Motor neuron (in vitro differentiated cells): ENCODE measurements at regions not wholly inside any gene's neighbourhood (a gene's known extent, or its start where the extent isn't known, plus 50 kb on each side); places are given as distances from the start of the nearest gene placed in this dataset.

Experiments
- ATAC-seq, 8 experiments: fragments of 200-7000 bp; cut with Tn5 transposase; replicated peaks in 6 of 8; 2 replicates each; pipeline ENCODE4 v1.8.0; 2021; ENCODE audit warnings: mild to moderate bottlenecking in 8 of 8, moderate library complexity in 8 of 8
- H3K27ac ChIP-seq, 2 donors: fragments of 250-450 bp; sonication (Bioruptor Pico); 2 replicates each; pipeline ENCODE4 v1.9.0; 2021; ENCODE audit warnings: antibody characterized with exemption in 2 of 2, mild to moderate bottlenecking in 2 of 2, moderate library complexity in 1 of 2
- H3K4me1 ChIP-seq, 2 donors: fragments of 250-450 bp; sonication (Bioruptor Pico); replicated peaks in 1 of 2; 2 replicates each; pipeline ENCODE4 v1.6.1; 2021; ENCODE audit warnings: antibody characterized with exemption in 2 of 2, mild to moderate bottlenecking in 2 of 2, moderate library complexity in 1 of 2
- H3K4me3 ChIP-seq, 5 donors: fragments of 250-450 bp; sonication (Bioruptor Pico); 2 replicates each; pipeline ENCODE4 v1.9.0; 2021; ENCODE audit warnings: antibody characterized with exemption in 5 of 5, mild to moderate bottlenecking in 5 of 5, moderate library complexity in 4 of 5
- WGBS, 10 experiments: fragments of 450-650 bp; shearing (Covaris generic); methylation state at CpG; one replicate each; pipeline ENCODE4 v1.0.0; 2022; 5-methylcytosine and 5-hydroxymethylcytosine counted together
- in situ Hi-C, 9 experiments: fragments of 400-800 bp; cut with MboI; loops; one replicate each; pipeline ENCODE4 v1.15.0; 2021; ENCODE audit warnings: low sequenced_read_pairs in 9 of 9, low pct_unique_long_range_greater_than_20kb in 2 of 9; ENCODE audit not compliant: unreplicated experiment in 9 of 9

DNA sequence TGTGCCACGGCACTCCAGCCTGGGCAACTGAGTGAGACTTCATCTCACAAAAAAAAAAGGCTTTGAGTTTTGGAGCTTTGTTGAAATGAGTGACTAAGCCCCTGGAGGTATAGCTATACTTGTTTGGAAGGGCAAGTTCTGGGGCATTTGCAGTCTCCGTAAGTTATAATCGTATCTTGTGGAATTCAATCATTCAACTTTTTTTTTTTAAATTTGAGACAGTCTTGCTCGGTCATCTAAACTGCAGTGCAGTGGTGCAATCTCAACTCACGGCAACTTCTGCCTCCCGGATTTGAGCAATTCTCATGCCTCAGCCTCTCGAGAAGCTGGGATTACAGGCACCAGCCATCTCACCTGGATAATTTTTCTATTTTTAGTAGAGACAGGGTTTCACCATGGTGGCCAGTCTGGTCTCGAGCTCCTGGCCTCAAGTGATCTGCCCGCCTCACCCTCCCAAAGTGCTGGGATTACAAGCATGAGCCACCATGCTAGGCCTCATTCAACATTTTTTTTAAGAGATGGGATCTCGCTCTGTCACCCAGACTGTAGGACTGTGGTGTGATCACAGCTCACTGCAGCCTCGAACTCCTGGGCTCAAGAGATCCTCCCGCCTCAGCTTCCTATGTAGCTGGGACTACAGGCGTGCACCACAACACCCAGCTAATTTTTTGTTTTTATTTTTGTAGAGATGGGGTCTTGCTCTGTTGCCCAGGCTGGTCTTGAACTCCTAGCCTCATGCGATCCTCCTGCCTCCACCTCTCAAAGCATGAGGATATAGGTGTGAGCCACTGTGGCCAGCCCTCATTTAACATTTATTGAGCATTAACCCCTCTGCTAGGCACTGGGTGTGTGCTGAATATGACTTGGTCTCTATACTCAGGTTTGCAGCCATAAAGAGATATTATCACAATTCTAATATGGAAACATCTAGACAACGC, 133.7 kb upstream of the MAP1LC3B2 start:
- ATAC-seq, result no peak
- WGBS, 10 experiments, result 80 to 98% (median 94%) methylated on average over 1 to 12 of the region's 15 CpGs; no CpG with 5 or more reads in 1 of the 10 experiments
- in situ Hi-C loops, result no loop called here
- H3K27ac ChIP-seq, result no peak overlapping the region
- no peak overlapping the region for H3K4me3 ChIP-seq
- peaks cover 7 to 13% of the 10 kb centered on the region in 2 donors for H3K4me1 ChIP-seq

DNA sequence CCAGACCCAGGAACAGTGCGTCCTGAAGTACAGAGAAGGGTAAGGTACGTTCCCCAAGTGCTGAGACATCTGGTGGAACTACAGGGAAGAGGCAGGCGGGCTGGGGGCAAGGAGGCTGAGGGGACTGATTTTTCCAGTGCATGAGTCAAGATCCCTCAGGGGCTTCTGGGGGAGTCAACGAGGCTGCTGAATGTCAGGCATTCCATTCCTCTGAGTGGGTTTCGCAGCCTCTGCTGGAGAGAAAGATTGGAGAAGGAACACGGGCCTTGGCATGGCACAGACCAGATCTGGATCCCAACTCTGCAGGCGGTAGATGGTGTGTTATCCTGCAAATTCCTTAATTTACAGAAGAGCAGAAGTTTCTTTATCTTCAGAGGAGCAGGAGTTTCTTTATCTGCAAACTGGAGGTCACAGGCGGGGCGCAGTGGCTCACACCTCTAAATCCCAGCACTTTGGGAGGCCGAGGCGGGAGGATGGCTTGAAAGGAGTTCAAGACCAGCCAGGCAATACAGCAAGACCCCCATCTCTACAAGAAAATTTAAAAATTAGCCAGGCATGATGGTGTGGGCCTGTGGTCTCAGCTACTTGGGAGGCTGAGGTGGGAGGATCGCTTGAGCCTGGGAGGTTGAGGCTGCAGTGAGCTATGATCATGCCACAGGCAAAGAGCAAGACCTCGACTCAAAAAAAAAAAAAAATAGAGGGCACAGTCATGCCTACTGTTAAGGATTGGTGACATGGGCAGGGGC, 132.6 kb upstream of the MAP1LC3B2 start:
- 37 to 100% (median 65%) methylated on average over 1 to 11 of the region's 13 CpGs; no CpG with 5 or more reads in 3 of the 10 experiments for WGBS, 10 experiments
- in situ Hi-C loops, result no loop called here
- peak in 6 of 8 experiments; percentile 23 to 84 (median 74) for ATAC-seq
- Histone ChIP-seq H3K4me3 (no peak overlapping the region), H3K27ac (no peak overlapping the region), H3K4me1 (peaks cover 5 to 13% of the 10 kb centered on the region in 2 donors)

DNA sequence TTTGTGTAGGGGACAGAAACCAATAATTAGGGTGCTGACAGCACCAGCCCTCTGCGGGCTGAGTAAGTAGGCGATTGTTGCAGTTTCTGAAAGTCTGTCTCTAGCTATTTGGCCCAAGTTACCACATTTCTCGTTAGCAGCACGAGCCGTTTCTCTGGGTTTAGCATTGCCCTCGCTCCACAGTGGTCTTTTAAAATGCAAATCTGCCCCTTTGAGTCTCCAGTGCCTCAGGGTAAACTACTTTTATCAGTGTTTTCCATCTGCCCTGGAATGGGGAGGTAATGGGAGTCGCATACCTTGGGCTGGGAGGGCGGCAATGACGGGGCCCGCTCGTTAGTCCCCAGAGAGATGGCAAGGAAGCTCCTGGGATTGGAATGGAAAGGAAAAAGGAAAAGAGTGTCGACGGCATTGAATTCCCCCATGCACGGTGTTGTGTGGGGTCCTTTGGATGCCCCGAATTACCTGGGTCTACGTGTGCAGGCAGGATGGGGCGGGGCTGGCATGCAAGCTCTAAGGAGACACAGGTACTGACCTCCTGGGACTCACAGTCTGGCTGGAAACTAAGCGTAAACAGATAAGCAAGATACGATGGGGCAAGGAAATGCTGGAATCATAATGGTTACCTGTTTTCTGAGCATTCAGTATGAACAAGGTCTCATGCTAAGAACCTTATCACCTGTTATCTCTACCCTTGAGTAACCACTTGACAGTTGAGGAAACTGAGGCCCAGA, 131.8 kb upstream of the MAP1LC3B2 start:
- WGBS, 10 experiments, result 20 to 61% (median 32%) methylated on average over 1 to 16 of the region's 19 CpGs; no CpG with 5 or more reads in 2 of the 10 experiments
- Histone ChIP-seq H3K27ac (no peak overlapping the region), H3K4me3 (no peak overlapping the region), H3K4me1 (peaks cover 5 to 13% of the 10 kb centered on the region in 2 donors)
- in situ Hi-C loops, result no loop called here
- peak in 6 of 8 experiments; percentile 27 to 68 (median 41) for ATAC-seq

DNA sequence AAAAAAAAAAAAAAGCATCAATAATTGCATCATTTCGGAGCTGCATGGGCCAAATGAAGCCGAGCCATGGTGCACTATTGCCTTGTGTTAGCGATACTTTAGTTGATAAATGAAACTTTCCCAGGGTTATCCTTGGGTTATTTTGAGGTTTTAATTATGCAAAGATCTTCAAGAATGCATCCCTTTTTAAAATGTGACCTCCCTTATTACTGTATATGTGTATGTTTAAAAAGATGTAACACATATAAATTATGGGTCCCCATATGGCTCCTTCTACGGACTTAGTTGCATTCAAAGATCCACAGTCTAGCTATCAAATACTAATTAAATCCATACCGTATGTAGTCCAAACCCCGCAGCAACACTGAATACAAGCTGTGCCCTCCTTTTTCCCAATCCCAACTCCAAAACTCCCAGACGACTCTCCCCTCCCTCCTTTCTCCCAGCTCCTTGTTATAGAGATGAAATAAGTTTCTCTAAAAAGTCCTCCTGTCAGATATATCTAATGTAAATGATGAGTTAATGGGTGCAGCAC, 129.3 kb upstream of the MAP1LC3B2 start:
- peaks cover 14 to 19% of the 10 kb centered on the region in 2 donors for H3K4me1 ChIP-seq
- no peak for ATAC-seq
- WGBS, 10 experiments, result 24 to 100% (median 76%) methylated on average over 2 to 7 of the region's 7 CpGs
- no peak overlapping the region for H3K27ac ChIP-seq
- H3K4me3 ChIP-seq, result no peak overlapping the region
- in situ Hi-C loops, result no loop called here

DNA sequence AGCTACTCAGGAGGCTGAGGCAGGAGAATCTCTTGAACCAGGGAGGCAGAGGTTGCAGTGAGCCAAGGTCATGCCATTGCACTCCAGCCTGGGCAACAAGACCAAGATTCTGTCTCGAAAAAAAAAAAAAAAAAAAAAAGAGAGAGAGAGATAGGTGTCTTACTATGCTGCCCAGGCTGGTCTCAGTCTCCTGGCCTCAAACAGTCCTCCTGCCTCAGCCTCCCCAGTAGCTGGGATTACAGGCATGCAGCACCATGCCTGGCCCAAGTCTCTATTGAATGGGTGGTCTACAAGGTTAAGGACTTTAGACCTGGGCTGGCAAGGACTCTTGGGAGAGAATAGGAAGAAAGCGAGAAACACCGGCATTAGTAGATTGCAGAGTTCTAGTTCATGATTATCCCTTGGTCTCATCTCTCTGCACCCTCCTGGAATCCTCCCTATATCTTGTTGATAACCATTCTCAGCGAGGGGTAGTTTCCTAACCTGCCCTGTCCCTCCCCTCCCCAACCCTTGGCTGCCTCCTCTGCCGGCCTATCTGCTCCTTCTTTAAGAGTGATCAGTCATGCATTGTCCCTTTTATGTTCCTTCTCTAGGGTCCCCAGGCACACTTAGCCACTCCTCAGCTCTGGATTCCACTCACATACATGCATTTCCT, 128.1 kb upstream of the MAP1LC3B2 start:
- no peak overlapping the region for H3K4me3 ChIP-seq
- no peak for ATAC-seq
- H3K27ac ChIP-seq, result no peak overlapping the region
- H3K4me1 ChIP-seq, result peaks cover 14 to 19% of the 10 kb centered on the region in 2 donors
- WGBS, 10 experiments, result 88 to 93% (median 90%) methylated on average over 1 to 3 of the region's 5 CpGs; no CpG with 5 or more reads in 7 of the 10 experiments
- in situ Hi-C loops, result no loop called here

DNA sequence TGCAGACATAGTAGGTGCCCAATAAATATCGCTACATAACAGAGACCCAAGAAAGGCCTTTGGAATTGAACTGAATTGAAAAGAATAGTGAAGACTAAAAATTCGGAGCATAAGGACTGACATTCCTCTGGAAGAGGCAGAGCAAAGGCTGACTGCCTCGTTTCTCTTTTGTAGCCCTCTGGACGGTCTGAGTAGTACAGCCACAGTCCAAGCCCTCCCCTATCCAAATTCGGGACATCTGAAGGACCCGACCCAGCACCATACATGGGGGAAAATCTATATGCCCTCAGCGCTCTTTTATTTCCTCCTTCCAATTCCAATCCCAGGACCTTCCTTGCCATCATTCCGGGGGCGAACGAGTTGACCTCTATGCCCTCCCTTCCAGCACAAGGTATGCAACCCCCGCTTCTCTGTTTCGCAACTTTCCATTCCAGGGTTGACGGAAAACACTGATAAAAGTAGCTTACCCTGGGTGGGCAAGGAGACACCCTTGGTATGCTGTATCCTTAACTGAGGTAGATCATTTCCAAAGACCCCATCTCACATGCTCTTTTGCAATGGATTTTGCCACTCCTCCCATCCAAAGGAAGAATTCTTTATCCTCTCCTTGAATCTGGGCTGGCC, 127.4 kb upstream of the MAP1LC3B2 start:
- in situ Hi-C loops, result no loop called here
- no peak overlapping the region for H3K27ac ChIP-seq
- H3K4me3 ChIP-seq, result no peak overlapping the region
- 76 to 100% (median 89%) methylated on average over 1 to 13 of the region's 13 CpGs; no CpG with 5 or more reads in 1 of the 10 experiments for WGBS, 10 experiments
- ATAC-seq, result no peak
- H3K4me1 ChIP-seq, result peaks cover 14 to 19% of the 10 kb centered on the region in 2 donors

DNA sequence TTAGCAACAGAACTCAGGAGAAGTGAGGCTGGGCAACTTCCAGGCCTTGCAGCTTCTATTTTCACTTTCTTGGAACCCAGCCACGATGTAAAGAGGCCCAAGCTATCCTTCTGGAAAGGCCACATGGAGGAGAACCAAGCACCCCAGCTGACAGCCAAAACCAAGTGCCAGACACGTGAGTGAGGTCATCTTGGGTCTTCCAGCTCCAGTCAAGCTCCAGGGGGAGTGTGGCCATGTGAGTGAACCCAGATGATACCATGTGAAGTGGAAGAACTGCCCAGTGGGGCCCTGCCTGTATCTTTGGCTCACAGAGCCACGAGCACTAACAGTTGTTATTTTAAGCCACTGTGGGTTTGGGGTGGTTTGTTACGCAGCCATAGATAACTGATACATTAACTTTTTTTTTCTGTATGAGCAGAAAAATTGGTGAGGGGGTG, 126.8 kb upstream of the MAP1LC3B2 start:
- WGBS, 10 experiments, result 20 to 100% (median 85%) methylated on average over 1 to 4 of the region's 4 CpGs; no CpG with 5 or more reads in 4 of the 10 experiments
- in situ Hi-C loops, result no loop called here
- H3K4me3 ChIP-seq, result no peak overlapping the region
- no peak overlapping the region for H3K27ac ChIP-seq
- peaks cover 12 to 18% of the 10 kb centered on the region in 2 donors for H3K4me1 ChIP-seq
- no peak for ATAC-seq

DNA sequence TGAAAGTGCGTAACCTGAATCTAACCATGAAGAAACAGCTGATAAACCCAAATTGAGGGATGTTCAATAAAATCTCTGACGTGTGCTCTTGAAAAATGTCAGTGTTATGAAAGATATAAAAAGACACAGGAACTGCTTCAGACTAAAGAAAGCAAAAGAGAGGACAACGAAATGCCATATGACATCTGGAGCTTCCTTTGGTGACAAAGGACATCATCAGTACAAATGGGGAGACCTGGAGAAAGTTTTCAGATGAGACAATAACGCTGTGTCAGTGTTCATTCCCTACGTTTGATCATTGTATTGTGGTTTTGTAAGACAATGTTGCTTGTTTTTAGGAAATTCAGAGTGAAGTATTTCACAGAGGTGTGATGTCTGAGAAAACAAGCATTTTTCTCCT, 125.9 kb upstream of the MAP1LC3B2 start:
- 39 to 88% (median 76%) methylated on average over 1 to 5 of the region's 5 CpGs for WGBS, 10 experiments
- in situ Hi-C loops, result no loop called here
- Histone ChIP-seq H3K4me3 (no peak overlapping the region), H3K27ac (no peak overlapping the region), H3K4me1 (peaks cover 9 to 12% of the 10 kb centered on the region in 2 donors)
- ATAC-seq, result no peak

DNA sequence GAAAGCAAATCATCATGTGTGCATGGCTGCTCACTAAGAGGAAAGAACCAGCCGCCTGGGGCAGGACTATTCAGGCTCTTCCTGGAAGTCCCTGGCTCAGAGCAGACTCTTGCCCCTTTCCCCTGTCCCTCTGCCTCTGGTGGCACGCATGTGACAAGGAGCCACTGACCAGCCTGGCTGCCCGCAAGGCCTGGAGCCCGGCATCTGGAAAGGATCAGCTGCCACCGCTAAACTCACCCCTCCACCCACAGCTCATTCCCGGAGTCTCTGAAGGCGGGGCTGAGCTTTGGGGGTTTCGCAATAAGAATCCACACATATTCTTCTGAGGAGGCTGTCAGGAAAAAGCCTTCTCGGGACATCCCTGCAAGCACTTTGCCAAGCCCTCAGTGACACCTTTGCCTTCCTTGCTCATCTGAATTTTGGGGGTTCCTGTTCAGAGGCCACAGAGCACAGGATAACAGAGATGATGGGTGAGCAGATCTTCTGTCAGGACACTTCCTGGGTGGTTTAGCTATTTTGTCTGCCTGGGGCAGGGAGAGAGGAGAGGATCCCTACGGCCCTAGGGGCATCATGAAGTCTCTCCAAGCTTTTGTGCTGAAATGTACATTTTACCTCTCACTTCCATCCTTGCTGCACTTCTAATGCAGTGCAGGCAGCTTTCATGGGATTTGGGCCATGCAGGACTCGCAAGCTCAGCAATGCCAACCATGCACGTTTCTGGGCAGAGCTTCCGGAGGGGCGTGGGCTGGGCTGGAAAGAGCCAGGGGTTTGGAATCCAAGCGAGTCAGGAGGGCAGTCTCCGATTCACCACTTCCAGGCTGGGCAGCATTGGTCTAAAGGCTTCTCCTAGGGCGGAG, 124.8 kb upstream of the MAP1LC3B2 start:
- no peak overlapping the region for H3K4me3 ChIP-seq
- H3K4me1 ChIP-seq, result peaks cover 6 to 9% of the 10 kb centered on the region in 2 donors
- in situ Hi-C loops, result no loop called here
- H3K27ac ChIP-seq, result no peak overlapping the region
- peak; percentile 91 to 98 (median 96) for ATAC-seq
- WGBS, 10 experiments, result 0 to 80% (median 59%) methylated on average over 1 to 11 of the region's 17 CpGs

DNA sequence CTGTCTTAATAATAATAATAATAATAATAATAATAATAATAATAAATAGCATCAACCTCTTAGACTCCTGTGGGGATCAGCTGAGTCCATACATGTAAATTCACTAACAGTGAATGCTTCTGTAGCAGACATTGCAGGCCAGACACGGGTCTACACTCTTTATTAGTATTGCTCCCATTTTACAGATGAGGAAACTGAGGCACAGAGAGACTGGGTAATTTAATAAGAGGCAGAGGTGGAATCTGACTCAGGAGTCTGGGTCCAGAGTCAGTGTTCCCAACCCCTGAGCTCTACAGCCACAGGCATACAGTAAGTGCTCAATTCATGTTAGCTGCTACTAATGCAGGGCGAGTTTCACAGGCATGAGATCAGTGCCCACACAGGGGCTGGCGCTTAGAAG, 123.2 kb upstream of the MAP1LC3B2 start:
- H3K4me1 ChIP-seq, result peaks cover 6 to 9% of the 10 kb centered on the region in 2 donors
- 43 to 100% (median 97%) methylated on average over 1 to 3 of the region's 3 CpGs; no CpG with 5 or more reads in 4 of the 10 experiments for WGBS, 10 experiments
- H3K27ac ChIP-seq, result no peak overlapping the region
- ATAC-seq, result no peak
- H3K4me3 ChIP-seq, result no peak overlapping the region
- in situ Hi-C loops, result no loop called here

DNA sequence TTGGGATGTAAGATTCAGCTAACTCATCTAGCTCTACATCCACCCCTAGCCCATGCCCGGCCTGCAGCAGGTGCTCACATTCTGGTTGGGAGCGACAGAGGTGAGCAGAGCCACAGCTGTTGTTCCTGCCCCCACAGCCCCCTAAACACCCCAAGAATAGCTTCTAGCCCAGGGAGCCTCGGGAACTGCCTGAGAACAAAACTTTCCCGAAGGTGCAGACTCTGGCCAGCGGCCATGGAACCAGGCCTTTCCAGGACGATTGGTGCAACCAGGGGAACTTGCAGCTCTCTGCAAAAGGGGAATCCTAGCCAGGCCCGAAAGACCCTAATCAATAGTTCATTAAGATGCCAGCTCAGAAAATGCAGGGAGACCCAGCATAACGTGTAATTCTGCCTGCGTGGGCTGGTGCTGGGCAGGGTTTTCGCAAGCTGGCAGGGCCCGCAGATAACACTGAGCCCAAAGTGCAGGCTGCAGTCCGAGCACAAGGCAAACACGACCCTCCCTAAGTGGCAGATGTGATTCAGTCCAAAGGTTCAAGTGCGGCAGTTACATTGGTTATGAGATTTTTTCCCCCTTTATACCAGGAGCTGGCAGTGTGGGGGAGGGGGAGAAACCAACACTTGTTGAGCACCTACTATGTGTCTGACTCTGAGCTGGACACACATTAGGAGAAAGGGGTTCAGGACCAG, 122.5 kb upstream of the MAP1LC3B2 start:
- no peak overlapping the region for H3K4me3 ChIP-seq
- WGBS, 10 experiments, result 72 to 100% (median 85%) methylated on average over 2 to 9 of the region's 14 CpGs; no CpG with 5 or more reads in 4 of the 10 experiments
- peaks cover 10 to 15% of the 10 kb centered on the region in 2 donors for H3K4me1 ChIP-seq
- in situ Hi-C loops, result no loop called here
- H3K27ac ChIP-seq, result no peak overlapping the region
- ATAC-seq, result no peak
